ENCODE measurements at regions not wholly inside any gene's neighbourhood (a gene's known extent, or its start where the extent isn't known, plus 50 kb on each side); places are given as distances from the start of the nearest gene placed in this dataset.

DNA sequence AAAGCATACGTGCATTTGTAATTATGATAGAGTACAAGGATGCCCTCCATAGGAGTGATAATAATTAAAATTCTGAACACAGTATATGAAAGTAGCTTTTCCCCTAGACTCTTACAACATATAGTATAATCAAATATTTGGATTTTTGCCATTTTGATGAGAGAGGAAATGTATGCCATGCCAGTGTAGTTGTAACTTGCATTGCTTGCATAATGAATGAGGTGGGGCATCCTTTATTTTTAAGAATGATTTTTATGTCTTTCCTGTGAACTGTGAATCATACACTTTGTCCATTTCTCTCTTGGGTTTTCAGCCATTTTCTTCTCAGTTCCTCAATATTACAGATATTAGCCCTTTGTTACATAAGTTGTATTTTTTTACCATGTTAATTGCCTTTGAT, 197.5 kb downstream of the SCG2 start:
- TF ChIP-seq, protein P1, sequence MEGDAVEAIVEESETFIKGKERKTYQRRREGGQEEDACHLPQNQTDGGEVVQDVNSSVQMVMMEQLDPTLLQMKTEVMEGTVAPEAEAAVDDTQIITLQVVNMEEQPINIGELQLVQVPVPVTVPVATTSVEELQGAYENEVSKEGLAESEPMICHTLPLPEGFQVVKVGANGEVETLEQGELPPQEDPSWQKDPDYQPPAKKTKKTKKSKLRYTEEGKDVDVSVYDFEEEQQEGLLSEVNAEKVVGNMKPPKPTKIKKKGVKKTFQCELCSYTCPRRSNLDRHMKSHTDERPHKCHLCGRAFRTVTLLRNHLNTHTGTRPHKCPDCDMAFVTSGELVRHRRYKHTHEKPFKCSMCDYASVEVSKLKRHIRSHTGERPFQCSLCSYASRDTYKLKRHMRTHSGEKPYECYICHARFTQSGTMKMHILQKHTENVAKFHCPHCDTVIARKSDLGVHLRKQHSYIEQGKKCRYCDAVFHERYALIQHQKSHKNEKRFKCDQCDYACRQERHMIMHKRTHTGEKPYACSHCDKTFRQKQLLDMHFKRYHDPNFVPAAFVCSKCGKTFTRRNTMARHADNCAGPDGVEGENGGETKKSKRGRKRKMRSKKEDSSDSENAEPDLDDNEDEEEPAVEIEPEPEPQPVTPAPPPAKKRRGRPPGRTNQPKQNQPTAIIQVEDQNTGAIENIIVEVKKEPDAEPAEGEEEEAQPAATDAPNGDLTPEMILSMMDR (IDR thresholded peaks at IDR 0.05) = no peak
- Mint-ChIP-seq H3K27ac (no peak overlapping the region), H3K4me3 (no peak overlapping the region), H3K9me3 (peaks cover 4 to 5% of the 10 kb centered on the region in 2 donors), H3K27me3 (ENCODE audit: low read depth in 2 of 2) (no peaks in the 10 kb centered on the region), H3K4me1 (no peaks in the 10 kb centered on the region), H3K36me3 (no peaks in the 10 kb centered on the region)
- no peaks in the 10 kb centered on the region for H3K4me1 ChIP-seq (ENCODE audit: control insufficient read depth, insufficient read depth, low read length)
- H3K4me3 ChIP-seq (ENCODE audit: low read length) = no peak overlapping the region
- no peaks in the 10 kb centered on the region for H3K9me3 ChIP-seq (ENCODE audit: control insufficient read depth, insufficient read depth, low read length)
- no peaks in the 10 kb centered on the region for H3K27me3 ChIP-seq (ENCODE audit: control insufficient read depth, insufficient read depth, low read length)
- DNase-seq (no peak), ATAC-seq (no peak)
- no peak overlapping the region for H3K27ac ChIP-seq (ENCODE audit: low read length)
- H3K36me3 ChIP-seq (ENCODE audit: control insufficient read depth, insufficient read depth, low read length) = no peaks in the 10 kb centered on the region
- intact Hi-C loops (cut with micrococcal nuclease) = no loop called here
- no CpG with 5 or more reads among the region's 1 CpG for WGBS (ENCODE audit: insufficient coverage)

DNA sequence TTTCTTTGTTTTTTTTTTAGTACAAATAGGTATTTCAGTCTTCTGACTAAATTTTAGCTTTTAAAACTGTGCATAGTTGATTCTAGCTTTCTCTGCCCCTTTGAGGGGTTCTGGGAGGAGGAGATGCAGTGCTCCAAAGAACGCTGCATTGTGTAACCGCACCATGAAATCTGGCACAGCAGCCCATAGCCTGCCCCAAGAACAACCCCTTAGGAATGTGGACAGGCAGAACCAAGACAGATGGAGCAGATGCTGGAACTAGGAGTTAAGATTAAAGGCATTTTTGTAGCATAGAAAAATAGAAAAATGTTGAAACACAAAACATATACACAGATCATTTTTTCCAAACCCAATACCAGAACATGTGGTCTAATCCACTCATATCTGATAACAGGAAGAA, 187.5 kb downstream of the SCG2 start:
- WGBS (ENCODE audit: insufficient coverage) = 91% methylated on average over 2 of the region's 2 CpGs
- H3K4me1 ChIP-seq (ENCODE audit: control insufficient read depth, insufficient read depth, low read length) = no peaks in the 10 kb centered on the region
- H3K36me3 Mint-ChIP-seq = no peaks in the 10 kb centered on the region

DNA sequence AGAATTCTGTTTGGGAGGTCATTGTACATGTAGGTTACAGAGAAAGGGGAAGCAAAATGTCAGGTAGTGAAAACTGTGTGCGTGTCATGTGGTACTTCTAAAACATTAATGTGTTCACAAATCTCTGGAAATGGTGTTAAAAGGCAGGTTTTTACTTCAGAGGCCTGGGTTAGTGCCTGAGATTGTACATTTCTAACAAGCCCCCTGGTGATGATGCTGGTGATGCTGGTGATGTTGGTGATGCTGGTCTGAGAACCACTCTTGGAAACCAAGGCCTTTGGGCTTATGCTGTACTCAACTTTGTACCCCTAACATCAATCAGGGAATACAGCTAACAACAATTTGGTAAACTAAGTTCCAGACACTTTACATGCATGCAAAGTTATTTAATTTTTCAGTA, 187.1 kb downstream of the SCG2 start:
- intact Hi-C loops (cut with micrococcal nuclease) = no loop called here
- DNase-seq (no peak), ATAC-seq (no peak)
- Mint-ChIP-seq H3K27ac (no peak overlapping the region), H3K27me3 (ENCODE audit: low read depth in 2 of 2) (no peaks in the 10 kb centered on the region), H3K4me3 (no peak overlapping the region), H3K9me3 (peaks cover 7% of the 10 kb centered on the region in 2 donors), H3K4me1 (no peaks in the 10 kb centered on the region), H3K36me3 (no peaks in the 10 kb centered on the region)
- 100% methylated on average over 1 of the region's 1 CpG for WGBS (ENCODE audit: insufficient coverage)
- Histone ChIP-seq H3K4me1 (ENCODE audit: control insufficient read depth, insufficient read depth, low read length) (no peaks in the 10 kb centered on the region), H3K27me3 (ENCODE audit: control insufficient read depth, insufficient read depth, low read length) (no peaks in the 10 kb centered on the region), H3K36me3 (ENCODE audit: control insufficient read depth, insufficient read depth, low read length) (no peaks in the 10 kb centered on the region), H3K27ac (ENCODE audit: low read length) (no peak overlapping the region), H3K4me3 (ENCODE audit: low read length) (no peak overlapping the region), H3K9me3 (ENCODE audit: control insufficient read depth, insufficient read depth, low read length) (no peaks in the 10 kb centered on the region)
- TF ChIP-seq, protein P1 (IDR thresholded peaks at IDR 0.05) = no peak

More for the DNA sequence above, 187.5 kb downstream of the SCG2 start:
- H3K36me3 ChIP-seq (ENCODE audit: control insufficient read depth, insufficient read depth, low read length) = no peaks in the 10 kb centered on the region
- TF ChIP-seq, protein P1 (IDR thresholded peaks at IDR 0.05) = no peak
- no peaks in the 10 kb centered on the region for H3K27me3 ChIP-seq (ENCODE audit: control insufficient read depth, insufficient read depth, low read length)
- ATAC-seq (no peak), DNase-seq (no peak)
- H3K9me3 ChIP-seq (ENCODE audit: control insufficient read depth, insufficient read depth, low read length) = no peaks in the 10 kb centered on the region
- Mint-ChIP-seq H3K27ac (no peak overlapping the region), H3K4me3 (no peak overlapping the region), H3K9me3 (peaks cover 7% of the 10 kb centered on the region in 2 donors), H3K27me3 (ENCODE audit: low read depth in 2 of 2) (no peaks in the 10 kb centered on the region), H3K4me1 (no peaks in the 10 kb centered on the region)
- H3K4me3 ChIP-seq (ENCODE audit: low read length) = no peak overlapping the region
- no peak overlapping the region for H3K27ac ChIP-seq (ENCODE audit: low read length)
- intact Hi-C loops (cut with micrococcal nuclease) = no loop called here

DNA sequence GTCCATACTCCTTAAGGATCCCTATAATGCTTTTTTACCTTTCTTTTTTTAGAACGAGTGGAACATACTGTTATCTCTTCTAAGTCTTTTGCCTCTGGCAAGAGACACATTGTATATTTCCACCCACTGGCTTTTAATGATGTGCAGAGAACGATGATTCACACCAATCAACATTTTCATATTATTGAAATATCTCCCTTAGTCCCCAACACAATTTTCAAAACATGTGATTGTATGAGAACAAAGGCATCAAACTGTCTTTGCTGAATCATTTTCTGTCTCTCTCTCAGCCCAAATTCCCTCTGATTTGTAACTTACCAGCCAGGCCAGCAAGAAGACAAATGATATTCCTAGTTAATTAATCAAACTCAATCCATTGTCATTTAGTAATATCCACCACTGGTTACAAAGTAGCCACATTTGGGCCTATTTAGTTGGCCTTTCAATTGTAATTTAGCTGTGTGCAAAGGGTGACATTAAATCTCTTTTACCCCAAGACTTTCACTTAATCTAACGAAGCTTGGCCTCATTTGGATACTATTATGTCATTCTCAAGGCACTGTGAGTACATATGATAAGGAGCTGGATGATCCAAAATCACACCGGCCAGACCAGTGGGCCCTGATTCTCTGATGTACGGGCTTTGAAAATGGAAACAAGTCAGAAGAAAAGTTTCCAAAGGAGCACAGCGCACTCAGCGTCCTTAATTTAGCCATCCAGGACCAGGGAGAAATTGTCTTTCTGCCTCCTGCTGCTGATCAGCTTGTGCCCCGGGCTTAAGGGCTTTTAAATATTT, 185.1 kb downstream of the SCG2 start:
- WGBS (ENCODE audit: insufficient coverage) = 82% methylated on average over 8 of the region's 8 CpGs
- peaks cover 4 to 5% of the 10 kb centered on the region in 2 donors for H3K9me3 Mint-ChIP-seq
- Histone ChIP-seq H3K4me1 (ENCODE audit: control insufficient read depth, insufficient read depth, low read length) (no peaks in the 10 kb centered on the region), H3K4me3 (ENCODE audit: low read length) (no peak overlapping the region), H3K9me3 (ENCODE audit: control insufficient read depth, insufficient read depth, low read length) (no peaks in the 10 kb centered on the region), H3K27ac (ENCODE audit: low read length) (no peak overlapping the region), H3K27me3 (ENCODE audit: control insufficient read depth, insufficient read depth, low read length) (no peaks in the 10 kb centered on the region), H3K36me3 (ENCODE audit: control insufficient read depth, insufficient read depth, low read length) (no peaks in the 10 kb centered on the region)
- H3K4me3 Mint-ChIP-seq = no peak overlapping the region
- no peaks in the 10 kb centered on the region for H3K36me3 Mint-ChIP-seq
- TF ChIP-seq, protein P1 (IDR thresholded peaks at IDR 0.05) = no peak
- H3K27me3 Mint-ChIP-seq (ENCODE audit: low read depth in 2 of 2) = no peaks in the 10 kb centered on the region
- no peak overlapping the region for H3K27ac Mint-ChIP-seq
- intact Hi-C loops (cut with micrococcal nuclease) = no loop called here
- no peaks in the 10 kb centered on the region for H3K4me1 Mint-ChIP-seq
- no peak for DNase-seq
- ATAC-seq = no peak
